IMR-90 (cell line): ENCODE measurements at regions not wholly inside any gene's neighbourhood (a gene's known extent, or its start where the extent isn't known, plus 50 kb on each side); places are given as distances from the start of the nearest gene placed in this dataset.

ENCODE experiments used
- CTCF ChIP-seq: conservative IDR thresholded peaks from 2 replicates; pipeline ENCODE4 v1.5.1; 2012; ENCODE audit warnings: mild to moderate bottlenecking, low read depth, low read length, improper control_type of control experiment
- POLR2A ChIP-seq: IDR thresholded peaks from 2 replicates; pipeline ENCODE4 v1.6.1; 2012; ENCODE audit warnings: mild to moderate bottlenecking, low read depth, low read length
- RAD21 ChIP-seq: IDR thresholded peaks from 2 replicates; pipeline ENCODE4 v1.6.1; 2012; ENCODE audit warnings: low read length, improper control_type of control experiment

- no peak for TF ChIP-seq POLR2A
- TF ChIP-seq RAD21 = no peak
- no peak for TF ChIP-seq CTCF
Observed at GRCh38 chr3:83460052-83460451, 1498.7 kb upstream of the CADM2 start.
